ENCODE measurements at regions not wholly inside any gene's neighbourhood (a gene's known extent, or its start where the extent isn't known, plus 50 kb on each side); places are given as distances from the start of the nearest gene placed in this dataset.

DNA sequence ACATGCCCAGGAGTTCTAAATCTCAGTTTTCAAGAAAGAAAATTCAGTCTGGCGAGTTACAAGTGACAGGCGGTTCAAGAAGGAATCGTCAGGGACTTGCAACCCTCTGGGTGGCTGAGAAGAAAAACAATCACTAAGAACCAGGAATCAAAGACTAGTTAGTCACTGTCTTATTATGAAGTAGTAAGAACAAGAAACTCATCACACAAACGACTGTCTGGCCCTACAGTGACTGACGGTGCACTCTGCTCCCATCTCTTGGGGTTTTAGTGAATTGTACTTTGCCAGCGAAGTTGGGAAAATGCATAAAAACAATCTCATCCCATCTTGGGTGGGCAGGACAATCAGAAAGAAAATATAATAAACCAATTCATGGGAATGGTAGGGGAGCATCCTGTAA is 63.7 kb upstream of the SACS start (continued):
- TF ChIP-seq, protein P1, sequence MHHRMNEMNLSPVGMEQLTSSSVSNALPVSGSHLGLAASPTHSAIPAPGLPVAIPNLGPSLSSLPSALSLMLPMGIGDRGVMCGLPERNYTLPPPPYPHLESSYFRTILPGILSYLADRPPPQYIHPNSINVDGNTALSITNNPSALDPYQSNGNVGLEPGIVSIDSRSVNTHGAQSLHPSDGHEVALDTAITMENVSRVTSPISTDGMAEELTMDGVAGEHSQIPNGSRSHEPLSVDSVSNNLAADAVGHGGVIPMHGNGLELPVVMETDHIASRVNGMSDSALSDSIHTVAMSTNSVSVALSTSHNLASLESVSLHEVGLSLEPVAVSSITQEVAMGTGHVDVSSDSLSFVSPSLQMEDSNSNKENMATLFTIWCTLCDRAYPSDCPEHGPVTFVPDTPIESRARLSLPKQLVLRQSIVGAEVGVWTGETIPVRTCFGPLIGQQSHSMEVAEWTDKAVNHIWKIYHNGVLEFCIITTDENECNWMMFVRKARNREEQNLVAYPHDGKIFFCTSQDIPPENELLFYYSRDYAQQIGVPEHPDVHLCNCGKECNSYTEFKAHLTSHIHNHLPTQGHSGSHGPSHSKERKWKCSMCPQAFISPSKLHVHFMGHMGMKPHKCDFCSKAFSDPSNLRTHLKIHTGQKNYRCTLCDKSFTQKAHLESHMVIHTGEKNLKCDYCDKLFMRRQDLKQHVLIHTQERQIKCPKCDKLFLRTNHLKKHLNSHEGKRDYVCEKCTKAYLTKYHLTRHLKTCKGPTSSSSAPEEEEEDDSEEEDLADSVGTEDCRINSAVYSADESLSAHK (tag by site-specific recombination; IDR thresholded peaks at IDR 0.05): no peak
- TF ChIP-seq ZFHX2 (tag by site-specific recombination; conservative IDR thresholded peaks at IDR 0.05) (no peak), ZIC2 (tag by site-specific recombination; IDR thresholded peaks at IDR 0.05) (no peak), ZNF2 (tag by site-specific recombination; IDR thresholded peaks at IDR 0.05) (no peak), ZNF354C (tag by site-specific recombination; IDR thresholded peaks at IDR 0.05; ENCODE audit: borderline replicate concordance, low read depth) (no peak)
- TF ChIP-seq, protein P2, sequence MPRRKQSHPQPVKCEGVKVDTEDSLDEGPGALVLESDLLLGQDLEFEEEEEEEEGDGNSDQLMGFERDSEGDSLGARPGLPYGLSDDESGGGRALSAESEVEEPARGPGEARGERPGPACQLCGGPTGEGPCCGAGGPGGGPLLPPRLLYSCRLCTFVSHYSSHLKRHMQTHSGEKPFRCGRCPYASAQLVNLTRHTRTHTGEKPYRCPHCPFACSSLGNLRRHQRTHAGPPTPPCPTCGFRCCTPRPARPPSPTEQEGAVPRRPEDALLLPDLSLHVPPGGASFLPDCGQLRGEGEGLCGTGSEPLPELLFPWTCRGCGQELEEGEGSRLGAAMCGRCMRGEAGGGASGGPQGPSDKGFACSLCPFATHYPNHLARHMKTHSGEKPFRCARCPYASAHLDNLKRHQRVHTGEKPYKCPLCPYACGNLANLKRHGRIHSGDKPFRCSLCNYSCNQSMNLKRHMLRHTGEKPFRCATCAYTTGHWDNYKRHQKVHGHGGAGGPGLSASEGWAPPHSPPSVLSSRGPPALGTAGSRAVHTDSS (tag by site-specific recombination; IDR thresholded peaks at IDR 0.05): no peak

DNA sequence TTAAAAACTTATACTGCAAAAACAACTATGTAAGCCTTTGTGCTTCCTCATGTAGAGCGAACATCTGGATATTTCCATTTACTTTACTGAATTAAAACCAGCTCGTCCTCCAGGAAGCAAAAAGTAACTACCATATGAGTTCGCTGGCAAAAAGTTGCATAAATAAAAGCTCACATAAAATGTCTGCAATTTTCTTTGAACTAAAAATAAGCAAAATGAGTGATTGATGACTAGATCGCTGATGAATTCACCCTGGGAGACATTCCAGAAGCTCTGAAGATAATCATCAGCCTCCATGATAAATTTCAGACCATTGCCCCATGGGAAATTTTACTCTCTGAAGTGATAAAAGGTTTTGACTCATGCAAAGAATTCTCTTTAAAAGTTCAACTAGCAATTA is 67.3 kb upstream of the SACS start:
- ChIA-PET POLR2A (no interaction called here), CTCF (interaction anchor here (1.1 to 1.3 kb wide), 2 partner anchors 10 to 35 kb away, joined by 3 to 4 read pairs; no protein-coding TSS in a partner anchor)
- TF ChIP-seq GLIS1 (tag by site-specific recombination; IDR thresholded peaks at IDR 0.05) (peak; percentile 60), ZNF324 (tag by site-specific recombination; IDR thresholded peaks at IDR 0.05) (no peak)

DNA sequence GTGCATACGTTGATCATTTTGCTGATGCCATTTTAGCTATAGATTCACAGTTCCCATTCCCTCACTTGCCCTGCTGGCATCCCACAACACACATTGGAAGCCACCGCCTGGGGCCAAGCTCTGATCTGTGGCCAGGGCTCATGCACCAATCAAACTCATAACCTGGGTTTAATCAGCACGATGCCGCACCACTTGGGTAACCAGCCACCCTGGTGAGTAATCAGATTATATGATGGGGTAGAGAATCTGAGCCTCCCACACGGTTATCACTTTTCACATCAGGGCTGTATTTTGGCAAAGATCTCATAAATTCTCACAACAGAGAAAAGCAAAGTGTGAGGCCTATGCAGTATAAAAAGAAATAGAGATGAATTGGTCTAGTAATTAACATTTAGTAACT is 66.0 kb upstream of the TNFRSF19 start:
- TF ChIP-seq ZNF274 (IDR thresholded peaks at IDR 0.05; ENCODE audit: low read length) (no peak), ZNF274 (tag by site-specific recombination; IDR thresholded peaks at IDR 0.05; ENCODE audit: borderline replicate concordance) (no peak), GLIS1 (tag by site-specific recombination; IDR thresholded peaks at IDR 0.05) (peak; percentile 46; the same call in 1 of the 2 replicates), ZNF707 (tag by site-specific recombination; IDR thresholded peaks at IDR 0.05) (peak; percentile 12; the same call in 1 of the 2 replicates)
- no peaks in the 10 kb centered on the region for H3K36me3 ChIP-seq (ENCODE audit: control insufficient read depth in 2 of 2, insufficient read depth in 1 of 2, low read length in 2 of 2)
- no peaks in the 10 kb centered on the region for H3K9me3 ChIP-seq (ENCODE audit: control insufficient read depth, insufficient read depth, low read depth, low read length)
- no peak overlapping the region for H3K4me3 ChIP-seq (ENCODE audit: low read depth, low read length)
- H3K27ac ChIP-seq (ENCODE audit: extremely low read depth, low read depth, low read length): no peak overlapping the region
- ChIA-PET CTCF (interaction anchor here (0.6 to 1.3 kb wide), 3 partner anchors 37 to 67 kb away, joined by 3 to 7 read pairs (median 3); no protein-coding TSS in a partner anchor), POLR2A (no interaction called here)
- H3K4me1 ChIP-seq (ENCODE audit: control insufficient read depth, insufficient read depth, low read length): no peaks in the 10 kb centered on the region; the same call in 1 of the 2 replicates

More for the DNA sequence above, 67.3 kb upstream of the SACS start:
- no peak overlapping the region for H3K4me3 ChIP-seq (ENCODE audit: low read depth, low read length)
- no peak overlapping the region for H3K27ac ChIP-seq (ENCODE audit: extremely low read depth, low read depth, low read length)
- H3K9me3 ChIP-seq (ENCODE audit: control insufficient read depth, insufficient read depth, low read depth, low read length): no peaks in the 10 kb centered on the region
- no peaks in the 10 kb centered on the region; the same call in 1 of the 2 replicates for H3K4me1 ChIP-seq (ENCODE audit: control insufficient read depth, insufficient read depth, low read length)
- no peaks in the 10 kb centered on the region for H3K36me3 ChIP-seq (ENCODE audit: control insufficient read depth in 2 of 2, insufficient read depth in 1 of 2, low read length in 2 of 2)

DNA sequence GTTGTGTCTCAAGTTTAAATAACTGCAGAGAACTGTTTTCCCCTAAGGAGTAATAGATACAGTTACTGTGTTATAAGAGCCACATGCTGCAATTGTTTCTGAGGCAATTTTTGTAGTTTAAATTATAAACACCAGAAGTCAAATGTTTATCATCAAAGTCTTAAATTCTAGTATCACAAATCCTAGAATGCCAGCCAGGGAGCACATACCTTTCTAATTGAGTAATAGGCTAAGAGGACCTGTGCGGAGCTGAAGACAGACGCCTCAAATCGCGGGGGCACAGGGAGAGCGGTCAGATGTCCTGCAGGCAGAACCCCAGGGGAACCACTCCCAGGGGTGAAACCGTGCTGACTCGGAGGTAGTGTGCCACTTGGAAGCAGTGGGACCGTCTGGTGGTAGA is 65.2 kb upstream of the TNFRSF19 start:
- H3K36me3 ChIP-seq (ENCODE audit: control insufficient read depth in 2 of 2, insufficient read depth in 1 of 2, low read length in 2 of 2): no peaks in the 10 kb centered on the region
- POLR2A ChIA-PET: interaction anchor here (0.6 kb wide), 1 partner anchor 9 kb away, joined by 5 read pairs; no protein-coding TSS in a partner anchor
- no peaks in the 10 kb centered on the region; the same call in 1 of the 2 replicates for H3K4me1 ChIP-seq (ENCODE audit: control insufficient read depth, insufficient read depth, low read length)
- H3K9me3 ChIP-seq (ENCODE audit: control insufficient read depth, insufficient read depth, low read depth, low read length): no peaks in the 10 kb centered on the region
- H3K27ac ChIP-seq (ENCODE audit: extremely low read depth, low read depth, low read length): no peak overlapping the region
- CTCF ChIA-PET: interaction anchor here (0.6 to 1.3 kb wide), 2 partner anchors 38 to 66 kb away, joined by 3 to 7 read pairs; no protein-coding TSS in a partner anchor
- H3K4me3 ChIP-seq (ENCODE audit: low read depth, low read length): peak overlapping the region; percentile 11
- TF ChIP-seq, protein P3, sequence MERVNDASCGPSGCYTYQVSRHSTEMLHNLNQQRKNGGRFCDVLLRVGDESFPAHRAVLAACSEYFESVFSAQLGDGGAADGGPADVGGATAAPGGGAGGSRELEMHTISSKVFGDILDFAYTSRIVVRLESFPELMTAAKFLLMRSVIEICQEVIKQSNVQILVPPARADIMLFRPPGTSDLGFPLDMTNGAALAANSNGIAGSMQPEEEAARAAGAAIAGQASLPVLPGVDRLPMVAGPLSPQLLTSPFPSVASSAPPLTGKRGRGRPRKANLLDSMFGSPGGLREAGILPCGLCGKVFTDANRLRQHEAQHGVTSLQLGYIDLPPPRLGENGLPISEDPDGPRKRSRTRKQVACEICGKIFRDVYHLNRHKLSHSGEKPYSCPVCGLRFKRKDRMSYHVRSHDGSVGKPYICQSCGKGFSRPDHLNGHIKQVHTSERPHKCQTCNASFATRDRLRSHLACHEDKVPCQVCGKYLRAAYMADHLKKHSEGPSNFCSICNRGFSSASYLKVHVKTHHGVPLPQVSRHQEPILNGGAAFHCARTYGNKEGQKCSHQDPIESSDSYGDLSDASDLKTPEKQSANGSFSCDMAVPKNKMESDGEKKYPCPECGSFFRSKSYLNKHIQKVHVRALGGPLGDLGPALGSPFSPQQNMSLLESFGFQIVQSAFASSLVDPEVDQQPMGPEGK (tag by site-specific recombination; IDR thresholded peaks at IDR 0.05): no peak
- TF ChIP-seq ZNF776 (tag by site-specific recombination; IDR thresholded peaks at IDR 0.05; ENCODE audit: borderline replicate concordance) (no peak), ZNF596 (tag by site-specific recombination; IDR thresholded peaks at IDR 0.05) (no peak), ZIC2 (tag by site-specific recombination; IDR thresholded peaks at IDR 0.05) (peak; percentile 75), ZNF473 (tag by site-specific recombination; IDR thresholded peaks at IDR 0.05) (no peak), ZNF664 (tag by site-specific recombination; IDR thresholded peaks at IDR 0.05) (no peak), HOXD13 (CRISPR knock-in tag; IDR thresholded peaks at IDR 0.05; ENCODE audit: borderline replicate concordance) (no peak), GLIS1 (tag by site-specific recombination; IDR thresholded peaks at IDR 0.05) (peak; percentile 85)

Data from HEK293 (cell line).